ENCODE measurements at regions not wholly inside any gene's neighbourhood (a gene's known extent, or its start where the extent isn't known, plus 50 kb on each side); places are given as distances from the start of the nearest gene placed in this dataset.

DNA sequence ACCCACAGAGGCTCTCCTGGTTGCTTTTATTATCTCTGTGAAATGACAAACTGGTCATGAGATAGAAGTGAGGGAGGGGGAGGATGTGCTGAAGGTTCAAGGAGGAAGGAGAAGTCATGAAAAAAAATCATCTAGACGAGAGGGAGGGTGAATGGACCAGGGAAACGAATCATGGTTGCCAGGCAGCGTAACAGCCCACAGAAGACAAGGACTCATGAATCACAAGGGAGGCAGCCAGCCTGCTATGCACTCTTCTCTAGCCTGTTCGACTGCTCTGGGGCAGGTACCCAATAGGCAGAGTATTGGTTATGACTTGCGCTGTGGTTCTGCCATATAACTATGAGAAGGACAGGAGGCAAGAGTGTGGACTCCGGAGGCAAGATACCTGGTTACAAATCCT is 475.2 kb downstream of the CDK5RAP2 start:
- Mint-ChIP-seq H3K4me1 (no peaks in the 10 kb centered on the region), H3K27ac (no peak overlapping the region), H3K9me3 (peaks cover 0 to under 1% of the 10 kb centered on the region in 2 donors), H3K36me3 (no peaks in the 10 kb centered on the region), H3K27me3 (ENCODE audit: low read depth in 2 of 2) (peaks cover 8 to 12% of the 10 kb centered on the region in 2 donors), H3K4me3 (no peak overlapping the region)
- Histone ChIP-seq H3K27me3 (ENCODE audit: control insufficient read depth, insufficient read depth, low read length) (no peaks in the 10 kb centered on the region), H3K4me3 (ENCODE audit: low read length) (no peak overlapping the region), H3K9me3 (ENCODE audit: control insufficient read depth, insufficient read depth, low read length) (no peaks in the 10 kb centered on the region), H3K4me1 (ENCODE audit: control insufficient read depth, insufficient read depth, low read length) (no peaks in the 10 kb centered on the region), H3K27ac (ENCODE audit: low read length) (no peak overlapping the region), H3K36me3 (ENCODE audit: control insufficient read depth, insufficient read depth, low read length) (no peaks in the 10 kb centered on the region)
- no peak for DNase-seq
- no peak for ATAC-seq
- intact Hi-C loops (cut with micrococcal nuclease): no loop called here
- 76% methylated on average over 6 of the region's 6 CpGs for WGBS (ENCODE audit: insufficient coverage)
- no peak for TF ChIP-seq CTCF (IDR thresholded peaks at IDR 0.05)

GRCh38 chr9:120100595-120100994 is 479.4 kb downstream of the CDK5RAP2 start:
- ATAC-seq (no peak), DNase-seq (no peak)
- no peak for TF ChIP-seq CTCF (IDR thresholded peaks at IDR 0.05)
- H3K27me3 ChIP-seq (ENCODE audit: control insufficient read depth, insufficient read depth, low read length): no peaks in the 10 kb centered on the region
- H3K36me3 ChIP-seq (ENCODE audit: control insufficient read depth, insufficient read depth, low read length): no peaks in the 10 kb centered on the region
- Mint-ChIP-seq H3K4me3 (no peak overlapping the region), H3K27me3 (ENCODE audit: low read depth in 2 of 2) (peaks cover 8 to 18% of the 10 kb centered on the region in 2 donors), H3K36me3 (no peaks in the 10 kb centered on the region), H3K9me3 (peaks cover 0 to 2% of the 10 kb centered on the region in 2 donors), H3K4me1 (no peaks in the 10 kb centered on the region), H3K27ac (no peak overlapping the region)
- no peaks in the 10 kb centered on the region for H3K4me1 ChIP-seq (ENCODE audit: control insufficient read depth, insufficient read depth, low read length)
- H3K4me3 ChIP-seq (ENCODE audit: low read length): no peak overlapping the region
- H3K27ac ChIP-seq (ENCODE audit: low read length): no peak overlapping the region
- no peaks in the 10 kb centered on the region for H3K9me3 ChIP-seq (ENCODE audit: control insufficient read depth, insufficient read depth, low read length)
- 79% methylated on average over 3 of the region's 3 CpGs for WGBS (ENCODE audit: insufficient coverage)
- intact Hi-C loops (cut with micrococcal nuclease): no loop called here

- Mint-ChIP-seq H3K4me3 (no peak overlapping the region), H3K27me3 (ENCODE audit: low read depth in 2 of 2) (peaks cover 7 to 11% of the 10 kb centered on the region in 2 donors), H3K27ac (no peak overlapping the region), H3K4me1 (no peaks in the 10 kb centered on the region), H3K9me3 (peaks cover 0 to 2% of the 10 kb centered on the region in 2 donors), H3K36me3 (no peaks in the 10 kb centered on the region)
- H3K27me3 ChIP-seq (ENCODE audit: control insufficient read depth, insufficient read depth, low read length): no peaks in the 10 kb centered on the region
- ATAC-seq (no peak), DNase-seq (no peak)
- no peaks in the 10 kb centered on the region for H3K36me3 ChIP-seq (ENCODE audit: control insufficient read depth, insufficient read depth, low read length)
- intact Hi-C loops (cut with micrococcal nuclease): no loop called here
- no peak overlapping the region for H3K4me3 ChIP-seq (ENCODE audit: low read length)
- no peak for TF ChIP-seq CTCF (IDR thresholded peaks at IDR 0.05)
- H3K4me1 ChIP-seq (ENCODE audit: control insufficient read depth, insufficient read depth, low read length): no peaks in the 10 kb centered on the region
- WGBS (ENCODE audit: insufficient coverage): 89% methylated on average over 4 of the region's 4 CpGs
- H3K27ac ChIP-seq (ENCODE audit: low read length): no peak overlapping the region
- H3K9me3 ChIP-seq (ENCODE audit: control insufficient read depth, insufficient read depth, low read length): no peaks in the 10 kb centered on the region
Observed at GRCh38 chr9:120099065-120099464, 480.9 kb downstream of the CDK5RAP2 start.

GRCh38 chr9:120098584-120098983 is 481.4 kb downstream of the CDK5RAP2 start:
- H3K9me3 ChIP-seq (ENCODE audit: control insufficient read depth, insufficient read depth, low read length): no peaks in the 10 kb centered on the region
- no peak overlapping the region for H3K27ac Mint-ChIP-seq
- no peaks in the 10 kb centered on the region for H3K36me3 Mint-ChIP-seq
- H3K27me3 ChIP-seq (ENCODE audit: control insufficient read depth, insufficient read depth, low read length): no peaks in the 10 kb centered on the region
- no peaks in the 10 kb centered on the region for H3K36me3 ChIP-seq (ENCODE audit: control insufficient read depth, insufficient read depth, low read length)
- no peak overlapping the region for H3K4me3 Mint-ChIP-seq
- peaks cover 0 to 2% of the 10 kb centered on the region in 2 donors for H3K9me3 Mint-ChIP-seq
- 64% methylated on average over 4 of the region's 6 CpGs for WGBS (ENCODE audit: insufficient coverage)
- no peaks in the 10 kb centered on the region for H3K4me1 ChIP-seq (ENCODE audit: control insufficient read depth, insufficient read depth, low read length)
- peaks cover 2 to 6% of the 10 kb centered on the region in 2 donors for H3K27me3 Mint-ChIP-seq (ENCODE audit: low read depth in 2 of 2)
- ATAC-seq (no peak), DNase-seq (no peak)
- no peak for TF ChIP-seq CTCF (IDR thresholded peaks at IDR 0.05)
- no peak overlapping the region for H3K4me3 ChIP-seq (ENCODE audit: low read length)
- intact Hi-C loops (cut with micrococcal nuclease): no loop called here
- no peaks in the 10 kb centered on the region for H3K4me1 Mint-ChIP-seq
- H3K27ac ChIP-seq (ENCODE audit: low read length): no peak overlapping the region
